Skeletal muscle satellite cell (primary cell): ENCODE measurements at regions not wholly inside any gene's neighbourhood (a gene's known extent, or its start where the extent isn't known, plus 50 kb on each side); places are given as distances from the start of the nearest gene placed in this dataset.
"Not testable (repeated sequence)": the region's sequence is repeated elsewhere in the genome, so short reads cannot be mapped to it uniquely, and the experiment has no call there.

ENCODE experiments used
- H3K27me3 ChIP-seq: 2 replicates; pipeline ENCODE4 v1.7.0; 2013; ENCODE audit warnings: low read length; ENCODE audit not compliant: control insufficient read depth, insufficient read depth
- H3K36me3 ChIP-seq: 2 replicates; pipeline ENCODE4 v1.7.0; 2013; ENCODE audit warnings: mild to moderate bottlenecking, control low read depth, low read length; ENCODE audit not compliant: insufficient read depth
- H3K4me1 ChIP-seq: 2 replicates; pipeline ENCODE4 v1.7.0; 2013; ENCODE audit warnings: low read length; ENCODE audit not compliant: control insufficient read depth, insufficient read depth
- H3K4me2 ChIP-seq: 2 replicates; pipeline ENCODE4 v1.7.0; 2013; ENCODE audit warnings: mild to moderate bottlenecking, low read length
- H3K4me3 ChIP-seq: 2 replicates; pipeline ENCODE4 v1.7.0; 2013; ENCODE audit warnings: low read length
- H3K9ac ChIP-seq: 2 replicates; pipeline ENCODE4 v1.7.0; 2013; ENCODE audit warnings: mild to moderate bottlenecking, low read depth, low read length, moderate library complexity
- H3K9me3 ChIP-seq: replicated peaks from 2 replicates; pipeline ENCODE4 v1.7.0; 2013; ENCODE audit warnings: mild to moderate bottlenecking, control low read depth, low read length

DNA sequence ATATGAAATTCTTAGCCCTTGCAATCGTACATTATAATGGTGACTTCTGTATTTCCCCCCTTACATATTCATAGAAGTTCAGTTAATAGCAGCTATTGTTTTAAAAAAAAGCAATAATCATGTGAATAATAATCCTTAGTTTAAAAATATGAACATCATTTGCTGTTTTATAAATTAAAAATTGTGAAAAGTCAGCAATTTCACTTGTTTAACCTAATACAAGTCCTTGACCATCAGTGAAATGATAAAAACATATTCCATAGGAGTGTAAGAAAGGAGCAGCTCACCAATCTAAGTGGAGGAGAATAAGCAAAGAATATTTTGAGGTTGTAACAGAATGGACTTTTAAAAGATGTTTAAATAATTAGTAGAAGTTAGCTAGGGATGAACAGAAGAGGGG is 650.2 kb downstream of the SUCLG1 start:
- no peaks in the 10 kb centered on the region for H3K9me3 ChIP-seq
- H3K4me3 ChIP-seq, result no peak overlapping the region
- H3K4me2 ChIP-seq, result no peak overlapping the region
- no peaks in the 10 kb centered on the region for H3K27me3 ChIP-seq
- H3K9ac ChIP-seq, result no peak overlapping the region
- H3K4me1 ChIP-seq, result no peaks in the 10 kb centered on the region
- H3K36me3 ChIP-seq, result no peaks in the 10 kb centered on the region

GRCh38 chr2:83802604-83803003 is 656.5 kb downstream of the SUCLG1 start:
- Histone ChIP-seq H3K9me3 (no peaks in the 10 kb centered on the region), H3K4me3 (no peak overlapping the region), H3K9ac (no peak overlapping the region), H3K27me3 (no peaks in the 10 kb centered on the region), H3K36me3 (no peaks in the 10 kb centered on the region), H3K4me2 (no peak overlapping the region), H3K4me1 (no peaks in the 10 kb centered on the region)

GRCh38 chr2:83795777-83796176 is 663.3 kb downstream of the SUCLG1 start:
- Histone ChIP-seq H3K4me2 (no peak overlapping the region), H3K4me1 (no peaks in the 10 kb centered on the region), H3K4me3 (no peak overlapping the region), H3K9ac (no peak overlapping the region), H3K27me3 (no peaks in the 10 kb centered on the region), H3K36me3 (no peaks in the 10 kb centered on the region), H3K9me3 (no peaks in the 10 kb centered on the region)

DNA sequence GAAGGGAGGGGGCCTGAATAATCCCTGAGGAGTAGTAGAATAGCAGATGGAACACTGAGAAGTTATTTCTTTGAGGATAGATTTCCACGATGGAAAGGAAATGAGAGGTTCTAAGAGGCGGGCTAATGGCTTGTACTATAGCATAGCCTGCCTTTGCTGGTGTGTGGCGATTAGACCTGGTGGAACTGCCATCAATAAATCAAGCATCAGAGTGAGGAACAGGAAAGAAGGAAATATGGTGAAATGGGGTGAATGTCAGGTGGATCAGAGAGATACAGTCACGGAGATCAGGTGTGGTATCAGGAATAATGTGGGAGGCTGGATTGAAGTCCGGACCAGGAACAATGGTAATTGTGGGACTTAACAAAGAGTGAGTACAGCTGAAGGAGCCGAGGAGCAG is 668.6 kb downstream of the SUCLG1 start:
- H3K9ac ChIP-seq, H3K27me3 ChIP-seq, H3K4me3 ChIP-seq, H3K4me1 ChIP-seq, H3K4me2 ChIP-seq, H3K36me3 ChIP-seq, H3K9me3 ChIP-seq: not testable (repeated sequence)

DNA sequence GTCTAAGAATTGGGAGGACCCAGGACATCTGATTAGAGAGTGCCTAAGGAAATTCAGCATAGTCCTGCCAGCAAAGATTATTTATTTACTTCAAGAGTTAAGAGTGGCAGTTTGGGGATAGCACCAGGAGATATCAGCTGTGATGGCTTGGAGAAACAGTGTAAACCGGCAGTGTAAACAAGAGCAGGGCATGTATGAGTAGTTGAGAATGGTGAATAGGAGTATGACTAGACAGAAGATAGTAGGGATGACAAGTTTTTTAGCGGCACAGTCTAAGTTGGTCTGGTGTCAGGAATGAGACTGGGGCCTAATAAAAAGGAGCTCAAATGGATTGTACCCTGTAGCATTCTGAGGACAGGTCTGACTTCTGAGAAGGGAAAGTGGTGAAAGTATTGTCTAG is 669.4 kb downstream of the SUCLG1 start:
- H3K4me1 ChIP-seq, H3K36me3 ChIP-seq: not testable (repeated sequence)

GRCh38 chr2:83788938-83789566 is 670.0 kb downstream of the SUCLG1 start:
- not testable (repeated sequence) for H3K27me3 ChIP-seq, H3K4me2 ChIP-seq, H3K36me3 ChIP-seq, H3K4me1 ChIP-seq, H3K9ac ChIP-seq, H3K4me3 ChIP-seq, H3K9me3 ChIP-seq

More for the DNA sequence above, 669.4 kb downstream of the SUCLG1 start:
- not testable (repeated sequence) for H3K9ac ChIP-seq, H3K4me2 ChIP-seq, H3K9me3 ChIP-seq, H3K4me3 ChIP-seq, H3K27me3 ChIP-seq

- Histone ChIP-seq H3K4me1 (no peaks in the 10 kb centered on the region), H3K36me3 (no peaks in the 10 kb centered on the region), H3K9ac (no peak overlapping the region), H3K4me3 (no peak overlapping the region), H3K27me3 (no peaks in the 10 kb centered on the region), H3K9me3 (no peaks in the 10 kb centered on the region), H3K4me2 (no peak overlapping the region)
Measured at GRCh38 chr2:83787189-83787588, 671.9 kb downstream of the SUCLG1 start.

GRCh38 chr2:83786140-83786539 is 672.9 kb downstream of the SUCLG1 start:
- Histone ChIP-seq H3K4me2 (no peak overlapping the region), H3K9me3 (no peaks in the 10 kb centered on the region)

GRCh38 chr2:83784947-83785346 is 674.1 kb downstream of the SUCLG1 start:
- Histone ChIP-seq H3K36me3 (no peaks in the 10 kb centered on the region), H3K9ac (no peak overlapping the region), H3K4me3 (no peak overlapping the region), H3K4me2 (no peak overlapping the region), H3K4me1 (no peaks in the 10 kb centered on the region), H3K9me3 (no peaks in the 10 kb centered on the region), H3K27me3 (no peaks in the 10 kb centered on the region)

More at GRCh38 chr2:83786140-83786539, 672.9 kb downstream of the SUCLG1 start:
- Histone ChIP-seq H3K4me1 (no peaks in the 10 kb centered on the region), H3K36me3 (no peaks in the 10 kb centered on the region), H3K27me3 (no peaks in the 10 kb centered on the region), H3K4me3 (no peak overlapping the region), H3K9ac (no peak overlapping the region)

DNA sequence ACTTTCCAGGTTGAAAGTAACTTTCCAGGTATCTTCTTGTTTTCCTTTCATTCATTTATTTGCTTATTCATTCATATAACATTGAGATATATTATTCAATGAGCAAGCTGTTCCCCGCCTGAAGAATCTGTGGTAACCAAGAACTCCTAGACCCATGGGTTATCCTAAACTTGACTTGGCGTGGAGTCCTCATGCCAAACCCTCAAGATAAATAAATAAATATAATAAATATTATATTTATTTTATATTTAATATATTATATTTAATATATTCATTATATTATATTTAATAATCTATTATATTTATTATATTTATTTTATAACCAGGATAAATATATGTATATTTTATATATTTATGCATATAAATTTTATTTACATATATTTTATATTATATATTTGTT is 674.8 kb downstream of the SUCLG1 start:
- Histone ChIP-seq H3K36me3 (no peaks in the 10 kb centered on the region), H3K27me3 (no peaks in the 10 kb centered on the region), H3K4me3 (no peak overlapping the region), H3K9me3 (no peaks in the 10 kb centered on the region), H3K4me1 (no peaks in the 10 kb centered on the region), H3K9ac (no peak overlapping the region), H3K4me2 (no peak overlapping the region)

DNA sequence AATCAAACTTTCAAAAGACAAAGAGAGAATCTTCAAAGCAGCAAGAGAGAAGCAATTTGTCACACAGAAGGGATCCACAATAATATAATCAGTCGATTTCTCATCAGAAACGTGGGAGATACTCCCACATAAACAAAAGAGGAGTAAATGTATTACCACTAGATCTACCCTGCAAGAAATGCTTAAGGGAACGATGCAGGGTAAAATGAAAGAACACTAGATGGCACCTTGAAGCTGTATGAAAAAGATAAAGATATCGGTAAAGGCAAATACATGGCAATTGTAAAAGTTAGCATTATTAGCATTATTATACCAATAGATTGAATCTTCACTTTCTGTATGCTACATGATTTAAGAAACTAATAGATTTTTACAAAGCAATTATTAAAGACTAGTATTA is 677.0 kb downstream of the SUCLG1 start:
- H3K9ac ChIP-seq, result no peak overlapping the region
- no peak overlapping the region for H3K4me2 ChIP-seq
- H3K27me3 ChIP-seq, result no peaks in the 10 kb centered on the region
- no peak overlapping the region for H3K4me3 ChIP-seq
- H3K36me3 ChIP-seq, result no peaks in the 10 kb centered on the region
- H3K9me3 ChIP-seq, result no peaks in the 10 kb centered on the region
- H3K4me1 ChIP-seq, result no peaks in the 10 kb centered on the region

DNA sequence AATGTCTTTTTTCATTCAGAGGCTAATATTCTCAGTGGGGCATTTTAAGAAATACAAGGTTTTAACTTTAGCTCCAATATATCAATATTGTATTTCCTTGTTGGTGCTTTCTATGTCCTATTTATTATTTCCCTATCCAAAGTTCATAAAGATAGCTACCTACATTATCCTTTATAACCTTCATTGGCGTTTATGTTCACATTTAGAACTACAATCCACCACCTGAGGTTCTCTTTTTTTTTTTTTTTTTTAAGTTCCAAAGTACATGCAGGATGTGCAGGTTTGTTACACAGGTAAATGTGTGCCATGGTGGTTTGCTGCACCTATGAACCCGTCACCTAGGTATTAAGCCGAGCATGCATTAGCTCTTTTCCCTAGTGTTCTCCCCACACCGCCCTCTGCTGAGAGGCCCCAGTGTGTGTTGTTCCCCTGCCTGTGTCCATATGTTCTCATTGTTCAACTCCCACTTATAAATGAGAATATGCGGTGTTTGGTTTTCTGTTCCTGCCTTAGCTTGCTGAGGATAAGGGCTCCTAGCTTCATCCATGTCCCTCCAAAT is 694.6 kb downstream of the SUCLG1 start:
- no peaks in the 10 kb centered on the region for H3K27me3 ChIP-seq
- H3K4me3 ChIP-seq, result no peak overlapping the region
- no peak overlapping the region for H3K4me2 ChIP-seq
- no peaks in the 10 kb centered on the region for H3K4me1 ChIP-seq
- no peak overlapping the region for H3K9ac ChIP-seq
- H3K36me3 ChIP-seq, result no peaks in the 10 kb centered on the region
- H3K9me3 ChIP-seq, result no peaks in the 10 kb centered on the region
